H1 (cell line): ENCODE measurements at regions not wholly inside any gene's neighbourhood (a gene's known extent, or its start where the extent isn't known, plus 50 kb on each side); places are given as distances from the start of the nearest gene placed in this dataset.

ENCODE experiments used
- BACH1 ChIP-seq: IDR thresholded peaks from 2 replicates; pipeline ENCODE4 v1.6.1; 2012; ENCODE audit warnings: low read length, improper control_type of control experiment
- CBX8 ChIP-seq: fragments of 300-800, 300-1000 bp; sonication (generic); IDR thresholded peaks from 2 replicates; pipeline ENCODE4 v1.7.1; 2016; ENCODE audit warnings: low read depth, low read length, borderline replicate concordance
- CTBP2 ChIP-seq: IDR thresholded peaks from 2 replicates; pipeline ENCODE4 v1.7.0; 2011; ENCODE audit warnings: borderline replicate concordance, mild to moderate bottlenecking, moderate library complexity, mixed read lengths, low read length; ENCODE audit not compliant: insufficient read depth, insufficient read length
- HDAC2 ChIP-seq, 2 experiments: fragments of 300-600 bp in 1 of 2; sonication (generic) in 1 of 2; IDR thresholded peaks; 2 replicates each; pipeline ENCODE4 v1.6.1; 2011 to 2012; ENCODE audit warnings: low read depth in 2 of 2, low read length in 2 of 2, mild to moderate bottlenecking in 2 of 2, moderate library complexity in 2 of 2, borderline replicate concordance in 1 of 2, inconsistent platforms in 1 of 2
- YY1 ChIP-seq: IDR thresholded peaks from 2 replicates; pipeline ENCODE4 v1.6.1; 2011; ENCODE audit warnings: low read depth, mild to moderate bottlenecking, low read length
- TF ChIP-seq, protein P1 (sequence below): fragments of 300-600 bp; sonication (generic); IDR thresholded peaks from 2 replicates; pipeline ENCODE4 v1.7.1; 2012; ENCODE audit warnings: low read length, moderate library complexity, mild to moderate bottlenecking, inconsistent platforms; ENCODE audit not compliant: insufficient replicate concordance
- TF ChIP-seq, protein P2 (sequence below), 3 experiments: IDR thresholded peaks; 1 replicate in 2 of 3; 2 replicates in 1 of 3; pipeline versions ENCODE4 v1.5.1 to v1.6.1; 2011; ENCODE audit warnings: low read length in 3 of 3, mild to moderate bottlenecking in 3 of 3, inconsistent platforms in 2 of 3, low read depth in 1 of 3, moderate library complexity in 1 of 3; ENCODE audit not compliant: insufficient read depth in 1 of 3; ENCODE audit errors: control extremely low read depth in 1 of 3

- TF ChIP-seq, protein P1, sequence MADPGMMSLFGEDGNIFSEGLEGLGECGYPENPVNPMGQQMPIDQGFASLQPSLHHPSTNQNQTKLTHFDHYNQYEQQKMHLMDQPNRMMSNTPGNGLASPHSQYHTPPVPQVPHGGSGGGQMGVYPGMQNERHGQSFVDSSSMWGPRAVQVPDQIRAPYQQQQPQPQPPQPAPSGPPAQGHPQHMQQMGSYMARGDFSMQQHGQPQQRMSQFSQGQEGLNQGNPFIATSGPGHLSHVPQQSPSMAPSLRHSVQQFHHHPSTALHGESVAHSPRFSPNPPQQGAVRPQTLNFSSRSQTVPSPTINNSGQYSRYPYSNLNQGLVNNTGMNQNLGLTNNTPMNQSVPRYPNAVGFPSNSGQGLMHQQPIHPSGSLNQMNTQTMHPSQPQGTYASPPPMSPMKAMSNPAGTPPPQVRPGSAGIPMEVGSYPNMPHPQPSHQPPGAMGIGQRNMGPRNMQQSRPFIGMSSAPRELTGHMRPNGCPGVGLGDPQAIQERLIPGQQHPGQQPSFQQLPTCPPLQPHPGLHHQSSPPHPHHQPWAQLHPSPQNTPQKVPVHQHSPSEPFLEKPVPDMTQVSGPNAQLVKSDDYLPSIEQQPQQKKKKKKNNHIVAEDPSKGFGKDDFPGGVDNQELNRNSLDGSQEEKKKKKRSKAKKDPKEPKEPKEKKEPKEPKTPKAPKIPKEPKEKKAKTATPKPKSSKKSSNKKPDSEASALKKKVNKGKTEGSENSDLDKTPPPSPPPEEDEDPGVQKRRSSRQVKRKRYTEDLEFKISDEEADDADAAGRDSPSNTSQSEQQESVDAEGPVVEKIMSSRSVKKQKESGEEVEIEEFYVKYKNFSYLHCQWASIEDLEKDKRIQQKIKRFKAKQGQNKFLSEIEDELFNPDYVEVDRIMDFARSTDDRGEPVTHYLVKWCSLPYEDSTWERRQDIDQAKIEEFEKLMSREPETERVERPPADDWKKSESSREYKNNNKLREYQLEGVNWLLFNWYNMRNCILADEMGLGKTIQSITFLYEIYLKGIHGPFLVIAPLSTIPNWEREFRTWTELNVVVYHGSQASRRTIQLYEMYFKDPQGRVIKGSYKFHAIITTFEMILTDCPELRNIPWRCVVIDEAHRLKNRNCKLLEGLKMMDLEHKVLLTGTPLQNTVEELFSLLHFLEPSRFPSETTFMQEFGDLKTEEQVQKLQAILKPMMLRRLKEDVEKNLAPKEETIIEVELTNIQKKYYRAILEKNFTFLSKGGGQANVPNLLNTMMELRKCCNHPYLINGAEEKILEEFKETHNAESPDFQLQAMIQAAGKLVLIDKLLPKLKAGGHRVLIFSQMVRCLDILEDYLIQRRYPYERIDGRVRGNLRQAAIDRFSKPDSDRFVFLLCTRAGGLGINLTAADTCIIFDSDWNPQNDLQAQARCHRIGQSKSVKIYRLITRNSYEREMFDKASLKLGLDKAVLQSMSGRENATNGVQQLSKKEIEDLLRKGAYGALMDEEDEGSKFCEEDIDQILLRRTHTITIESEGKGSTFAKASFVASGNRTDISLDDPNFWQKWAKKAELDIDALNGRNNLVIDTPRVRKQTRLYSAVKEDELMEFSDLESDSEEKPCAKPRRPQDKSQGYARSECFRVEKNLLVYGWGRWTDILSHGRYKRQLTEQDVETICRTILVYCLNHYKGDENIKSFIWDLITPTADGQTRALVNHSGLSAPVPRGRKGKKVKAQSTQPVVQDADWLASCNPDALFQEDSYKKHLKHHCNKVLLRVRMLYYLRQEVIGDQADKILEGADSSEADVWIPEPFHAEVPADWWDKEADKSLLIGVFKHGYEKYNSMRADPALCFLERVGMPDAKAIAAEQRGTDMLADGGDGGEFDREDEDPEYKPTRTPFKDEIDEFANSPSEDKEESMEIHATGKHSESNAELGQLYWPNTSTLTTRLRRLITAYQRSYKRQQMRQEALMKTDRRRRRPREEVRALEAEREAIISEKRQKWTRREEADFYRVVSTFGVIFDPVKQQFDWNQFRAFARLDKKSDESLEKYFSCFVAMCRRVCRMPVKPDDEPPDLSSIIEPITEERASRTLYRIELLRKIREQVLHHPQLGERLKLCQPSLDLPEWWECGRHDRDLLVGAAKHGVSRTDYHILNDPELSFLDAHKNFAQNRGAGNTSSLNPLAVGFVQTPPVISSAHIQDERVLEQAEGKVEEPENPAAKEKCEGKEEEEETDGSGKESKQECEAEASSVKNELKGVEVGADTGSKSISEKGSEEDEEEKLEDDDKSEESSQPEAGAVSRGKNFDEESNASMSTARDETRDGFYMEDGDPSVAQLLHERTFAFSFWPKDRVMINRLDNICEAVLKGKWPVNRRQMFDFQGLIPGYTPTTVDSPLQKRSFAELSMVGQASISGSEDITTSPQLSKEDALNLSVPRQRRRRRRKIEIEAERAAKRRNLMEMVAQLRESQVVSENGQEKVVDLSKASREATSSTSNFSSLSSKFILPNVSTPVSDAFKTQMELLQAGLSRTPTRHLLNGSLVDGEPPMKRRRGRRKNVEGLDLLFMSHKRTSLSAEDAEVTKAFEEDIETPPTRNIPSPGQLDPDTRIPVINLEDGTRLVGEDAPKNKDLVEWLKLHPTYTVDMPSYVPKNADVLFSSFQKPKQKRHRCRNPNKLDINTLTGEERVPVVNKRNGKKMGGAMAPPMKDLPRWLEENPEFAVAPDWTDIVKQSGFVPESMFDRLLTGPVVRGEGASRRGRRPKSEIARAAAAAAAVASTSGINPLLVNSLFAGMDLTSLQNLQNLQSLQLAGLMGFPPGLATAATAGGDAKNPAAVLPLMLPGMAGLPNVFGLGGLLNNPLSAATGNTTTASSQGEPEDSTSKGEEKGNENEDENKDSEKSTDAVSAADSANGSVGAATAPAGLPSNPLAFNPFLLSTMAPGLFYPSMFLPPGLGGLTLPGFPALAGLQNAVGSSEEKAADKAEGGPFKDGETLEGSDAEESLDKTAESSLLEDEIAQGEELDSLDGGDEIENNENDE = no peak
- TF ChIP-seq HDAC2 (IDR thresholded peaks at IDR 0.05; ENCODE audit: borderline replicate concordance in 1 of 2, low read depth in 2 of 2, low read length in 2 of 2) = no peak
- no peak for TF ChIP-seq CTBP2
- TF ChIP-seq BACH1 = no peak
- TF ChIP-seq, protein P2, sequence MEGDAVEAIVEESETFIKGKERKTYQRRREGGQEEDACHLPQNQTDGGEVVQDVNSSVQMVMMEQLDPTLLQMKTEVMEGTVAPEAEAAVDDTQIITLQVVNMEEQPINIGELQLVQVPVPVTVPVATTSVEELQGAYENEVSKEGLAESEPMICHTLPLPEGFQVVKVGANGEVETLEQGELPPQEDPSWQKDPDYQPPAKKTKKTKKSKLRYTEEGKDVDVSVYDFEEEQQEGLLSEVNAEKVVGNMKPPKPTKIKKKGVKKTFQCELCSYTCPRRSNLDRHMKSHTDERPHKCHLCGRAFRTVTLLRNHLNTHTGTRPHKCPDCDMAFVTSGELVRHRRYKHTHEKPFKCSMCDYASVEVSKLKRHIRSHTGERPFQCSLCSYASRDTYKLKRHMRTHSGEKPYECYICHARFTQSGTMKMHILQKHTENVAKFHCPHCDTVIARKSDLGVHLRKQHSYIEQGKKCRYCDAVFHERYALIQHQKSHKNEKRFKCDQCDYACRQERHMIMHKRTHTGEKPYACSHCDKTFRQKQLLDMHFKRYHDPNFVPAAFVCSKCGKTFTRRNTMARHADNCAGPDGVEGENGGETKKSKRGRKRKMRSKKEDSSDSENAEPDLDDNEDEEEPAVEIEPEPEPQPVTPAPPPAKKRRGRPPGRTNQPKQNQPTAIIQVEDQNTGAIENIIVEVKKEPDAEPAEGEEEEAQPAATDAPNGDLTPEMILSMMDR (IDR thresholded peaks at IDR 0.05; ENCODE audit: control extremely low read depth in 1 of 3, insufficient read depth in 1 of 3, low read depth in 1 of 3, low read length in 3 of 3) = no peak
- no peak for TF ChIP-seq CBX8
- TF ChIP-seq YY1 = no peak
Observed at GRCh38 chr2:82027921-82028615, 1723.5 kb upstream of the LRRTM1 start (continued).
